ENCODE measurements at regions not wholly inside any gene's neighbourhood (a gene's known extent, or its start where the extent isn't known, plus 50 kb on each side); places are given as distances from the start of the nearest gene placed in this dataset.

- no peak for DNase-seq
Observed at GRCh38 chr2:6764968-6765723, 100.6 kb downstream of the CMPK2 start.

DNA sequence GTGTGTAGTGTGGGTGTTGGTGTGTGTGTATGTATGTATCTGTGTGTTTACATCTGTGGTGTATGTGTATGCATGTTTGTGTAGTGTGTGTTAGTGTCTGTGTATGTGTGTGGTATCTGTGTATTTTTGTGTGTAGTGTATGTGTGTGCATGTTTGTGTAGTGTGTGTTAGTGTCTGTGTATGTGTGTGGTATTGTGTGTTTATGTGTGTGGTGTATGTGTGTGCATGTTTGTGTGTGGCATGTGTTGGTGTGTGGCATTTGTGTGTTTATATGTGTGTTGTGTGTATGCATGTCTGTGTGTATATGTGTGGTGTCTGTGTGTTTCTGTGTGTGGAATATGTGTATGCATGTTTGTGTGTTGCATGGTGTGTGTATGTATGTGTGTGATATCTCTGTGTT is 96.4 kb downstream of the CMPK2 start:
- no peak for DNase-seq

DNA sequence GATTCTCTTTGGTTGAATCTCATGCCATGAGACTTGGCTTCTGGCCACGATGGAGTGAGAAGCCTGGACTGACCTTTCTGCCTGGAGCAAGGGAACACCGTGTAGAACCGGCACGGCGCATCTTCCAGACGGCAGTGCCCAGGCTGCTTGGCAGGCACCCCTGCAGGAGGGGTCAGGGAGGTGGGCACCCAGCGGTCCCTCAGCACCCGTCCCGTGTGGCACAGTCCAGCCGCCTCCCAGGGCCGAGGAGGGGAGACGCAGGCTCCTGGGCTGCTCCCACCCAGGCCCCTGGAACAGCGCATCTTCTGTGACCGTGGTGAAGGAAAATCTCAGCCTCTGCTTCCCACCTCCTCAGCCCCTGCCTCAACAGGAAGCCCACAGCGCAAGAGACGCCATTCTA is 95.7 kb downstream of the CMPK2 start:
- no peak for DNase-seq

GRCh38 chr2:6771634-6772611 is 93.8 kb downstream of the CMPK2 start:
- DNase-seq, result no peak

- DNase-seq, result peak; percentile 77
Observed at GRCh38 chr2:6773007-6773693, 92.6 kb downstream of the CMPK2 start.

- no peak for DNase-seq
Observed at GRCh38 chr2:6773694-6774044, 92.0 kb downstream of the CMPK2 start.

DNA sequence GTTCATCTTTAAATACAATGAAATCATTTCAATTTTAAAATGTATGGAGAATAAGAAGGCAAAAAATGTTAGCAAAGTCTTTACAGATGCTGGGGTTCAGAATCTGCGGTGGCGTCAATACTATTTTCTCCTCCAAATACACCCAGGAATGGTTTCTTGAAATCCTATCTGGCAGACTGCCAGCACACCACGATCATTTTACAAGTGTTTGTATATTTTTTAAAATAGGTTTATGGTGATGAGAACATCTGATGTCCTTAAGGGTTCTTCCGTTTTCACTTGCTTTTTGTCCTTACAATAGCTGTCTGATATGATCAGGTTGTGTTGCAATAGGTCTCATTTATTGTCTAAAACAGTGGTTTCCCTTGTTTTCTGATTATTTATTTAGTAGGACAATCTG is 89.6 kb downstream of the CMPK2 start:
- DNase-seq, result no peak

DNA sequence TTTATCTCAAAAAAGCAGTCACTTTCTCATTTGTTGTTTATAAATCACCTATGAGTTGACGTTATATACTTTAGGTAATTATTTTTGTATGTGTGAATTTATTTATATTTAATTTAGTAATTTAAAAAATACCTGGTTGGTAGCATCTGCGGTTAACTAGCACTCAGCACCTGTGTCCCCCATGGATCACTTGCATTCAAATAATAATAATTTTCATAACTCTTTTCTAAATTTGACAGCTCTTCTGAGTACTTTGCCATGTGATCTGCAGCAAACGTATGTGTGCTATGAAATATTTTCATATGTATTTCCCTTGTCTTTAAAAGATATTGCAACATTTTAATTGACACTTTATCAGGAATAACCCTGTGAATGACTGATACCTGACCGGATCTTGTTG is 88.1 kb downstream of the CMPK2 start:
- no peak for DNase-seq

GRCh38 chr2:6780765-6781274 is 84.9 kb downstream of the CMPK2 start:
- no peak for DNase-seq

GRCh38 chr2:6782517-6783237 is 83.0 kb downstream of the CMPK2 start:
- no peak for DNase-seq

- no peak for DNase-seq
Observed at GRCh38 chr2:6783238-6783614, 82.5 kb downstream of the CMPK2 start.

DNA sequence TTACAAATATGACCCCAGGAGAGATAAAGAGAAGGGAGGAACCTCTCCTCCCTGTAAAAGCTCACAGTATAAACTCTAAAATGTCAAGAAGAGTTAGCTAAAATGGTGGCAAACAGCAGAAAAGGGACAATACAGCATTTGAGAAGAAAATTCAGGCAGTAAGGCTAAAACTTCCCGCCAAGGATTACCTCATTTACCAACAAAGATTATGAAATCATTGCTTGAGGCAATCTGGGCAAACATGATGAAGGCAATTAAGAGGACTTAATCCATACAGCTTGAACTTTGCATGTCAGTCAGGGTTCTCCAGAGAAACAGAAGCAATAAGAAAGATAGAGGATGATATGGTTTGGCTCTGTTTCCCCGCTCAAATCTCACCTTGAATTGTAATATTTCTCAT is 81.4 kb downstream of the CMPK2 start:
- no peak for DNase-seq

GRCh38 chr2:6785493-6785892 is 80.2 kb downstream of the CMPK2 start:
- DNase-seq, result no peak

DNA sequence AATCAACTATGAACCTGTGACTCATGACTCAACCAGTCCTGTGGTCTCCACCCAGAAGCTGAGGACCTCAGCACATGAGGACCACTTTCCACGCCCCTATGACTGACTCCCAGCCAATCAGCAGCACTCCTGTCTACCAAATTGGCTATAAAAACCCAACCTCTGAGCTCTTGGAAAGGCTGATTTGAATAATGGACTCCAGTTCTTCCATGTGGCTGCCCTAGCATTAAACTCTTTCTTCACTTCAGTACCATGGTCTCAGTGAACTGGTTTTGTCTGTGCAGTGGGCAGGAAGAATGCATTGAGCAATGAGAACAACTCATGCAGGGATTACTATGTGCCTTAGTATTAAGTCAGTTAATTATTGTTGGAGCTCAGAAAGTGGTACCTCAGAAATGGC is 78.3 kb downstream of the CMPK2 start:
- DNase-seq, result no peak

GRCh38 chr2:6788614-6789013 is 77.1 kb downstream of the CMPK2 start:
- DNase-seq, result no peak

- DNase-seq, result no peak
Observed at GRCh38 chr2:6789559-6790138, 76.1 kb downstream of the CMPK2 start.

DNA sequence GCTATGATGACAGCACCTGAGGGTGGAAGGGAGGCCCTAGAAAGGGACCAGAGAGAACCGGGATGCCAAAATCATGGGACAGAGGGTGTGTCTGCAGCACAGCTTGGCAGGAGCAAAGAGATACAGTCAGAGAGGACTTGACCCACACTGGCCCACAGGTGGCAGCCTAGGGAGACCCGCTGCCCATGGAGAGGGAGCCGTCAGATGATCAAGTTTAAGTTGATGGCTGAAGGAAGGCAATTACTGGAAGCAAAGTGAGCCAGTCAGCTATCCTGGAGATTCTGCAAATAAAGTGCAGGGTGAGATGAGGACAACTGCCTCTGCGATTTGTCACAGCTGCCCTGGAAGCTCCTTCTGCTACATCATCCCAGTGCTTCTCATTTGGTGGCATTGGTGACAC is 74.0 kb downstream of the CMPK2 start:
- no peak for DNase-seq

GRCh38 chr2:6792883-6793282 is 72.8 kb downstream of the CMPK2 start:
- DNase-seq, result no peak

DNA sequence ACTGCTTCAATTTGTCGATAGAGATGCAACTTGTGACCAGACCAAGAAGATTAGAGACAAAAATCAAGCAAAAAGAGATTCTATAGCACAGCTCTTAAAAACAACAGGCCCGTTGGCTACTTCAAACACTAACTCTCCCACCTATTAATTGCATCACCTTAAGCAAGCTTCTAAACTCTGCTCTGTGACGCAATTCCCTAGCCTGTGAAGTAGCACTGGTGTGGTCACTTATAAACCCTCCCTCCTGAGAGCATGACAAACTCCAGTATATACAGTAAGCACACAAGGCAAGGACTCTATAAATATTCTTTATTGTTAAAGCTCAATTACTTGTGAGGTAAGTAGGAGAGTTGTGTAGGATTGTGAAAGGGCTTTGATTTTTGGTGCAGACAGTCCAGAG is 72.3 kb downstream of the CMPK2 start:
- DNase-seq, result no peak

- no peak for DNase-seq
Observed at GRCh38 chr2:6793913-6794312, 71.8 kb downstream of the CMPK2 start.

DNA sequence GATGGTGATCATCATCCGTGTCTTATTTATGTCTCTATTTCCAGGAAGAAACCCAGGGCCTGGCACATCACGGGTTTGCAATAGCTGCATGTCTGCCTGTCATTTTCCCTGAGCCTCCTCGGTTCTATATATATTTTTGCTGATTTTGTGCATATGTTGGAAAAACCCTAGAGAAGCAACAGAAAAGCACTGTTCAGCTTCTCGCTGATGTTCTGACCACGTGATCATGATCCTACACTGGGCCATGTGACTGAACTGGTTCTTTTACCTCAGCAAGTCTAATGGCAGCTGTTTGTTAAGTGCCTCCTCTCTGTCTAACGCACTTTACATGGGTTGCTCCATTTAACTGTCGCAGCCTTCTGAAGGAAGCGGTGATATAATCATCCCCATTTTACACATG is 71.3 kb downstream of the CMPK2 start:
- no peak for DNase-seq
